ENCODE measurements at regions not wholly inside any gene's neighbourhood (a gene's known extent, or its start where the extent isn't known, plus 50 kb on each side); places are given as distances from the start of the nearest gene placed in this dataset.

DNA sequence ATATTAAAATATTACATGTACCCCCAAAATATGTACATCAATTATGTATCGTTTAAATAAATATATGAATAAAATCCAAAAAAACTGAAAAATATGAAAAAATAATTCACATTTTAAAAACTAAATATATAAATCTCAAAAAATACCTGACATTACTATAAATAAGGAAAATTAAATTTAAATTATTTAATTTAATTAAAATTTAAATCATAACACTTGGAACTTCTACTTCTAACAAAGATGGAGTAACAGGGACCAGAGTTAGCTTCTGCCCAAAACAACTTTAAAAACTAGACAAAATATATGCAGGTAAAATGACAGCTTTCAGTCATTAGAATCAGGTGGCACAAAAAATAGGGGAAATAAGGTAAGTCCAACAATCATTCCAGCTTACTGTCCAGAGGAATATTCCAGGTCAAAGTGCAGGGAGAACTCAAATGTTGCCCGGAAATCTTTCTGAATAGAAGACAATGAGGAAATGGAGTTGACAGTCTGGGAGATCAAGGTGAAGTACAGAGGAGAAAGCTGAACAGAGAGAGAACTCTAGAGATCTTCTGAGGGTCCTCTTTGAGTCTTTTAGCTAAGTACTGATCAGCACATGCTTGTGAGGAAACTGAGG, 207.7 kb upstream of the ATP11B start:
- DNase-seq (ENCODE audit: low read depth) = no peak

GRCh38 chr3:182592747-182593146, 200.6 kb upstream of the ATP11B start:
- DNase-seq (ENCODE audit: low read depth) = no peak

DNA sequence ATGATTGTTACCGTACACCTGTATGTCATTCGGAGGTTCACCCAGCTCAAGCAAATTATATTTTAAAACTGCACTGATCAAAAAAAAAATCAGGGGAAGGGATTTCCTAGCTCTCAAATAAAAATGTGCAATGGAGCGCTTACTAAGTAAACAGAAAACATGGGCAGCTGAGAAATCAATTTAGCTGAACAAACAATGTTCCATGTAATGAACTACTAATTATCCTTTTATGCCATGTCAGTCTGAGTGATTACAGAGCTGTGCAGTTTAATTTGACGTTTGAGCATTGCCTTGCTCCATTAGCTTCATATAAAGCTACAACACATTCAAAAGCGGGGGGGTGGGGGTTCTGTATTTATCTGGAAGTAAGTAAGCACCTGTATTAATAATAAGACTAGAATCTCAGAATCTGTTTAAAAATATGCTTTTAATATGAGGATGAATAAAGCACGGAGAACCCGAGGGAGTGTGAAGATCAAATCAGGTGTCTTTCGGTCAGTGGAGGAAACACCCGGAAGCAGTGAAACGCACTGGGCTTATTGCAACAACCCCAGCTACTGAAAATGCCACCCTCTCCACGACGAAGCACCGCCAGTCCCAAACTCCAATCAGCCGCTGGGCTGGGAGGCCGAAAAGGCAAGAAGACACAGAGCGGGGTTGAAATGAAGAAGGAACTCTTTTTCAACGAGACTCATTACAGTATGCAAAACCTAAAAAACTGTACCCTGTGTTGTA, 196.5 kb upstream of the ATP11B start:
- no peak for DNase-seq (ENCODE audit: low read depth)

DNA sequence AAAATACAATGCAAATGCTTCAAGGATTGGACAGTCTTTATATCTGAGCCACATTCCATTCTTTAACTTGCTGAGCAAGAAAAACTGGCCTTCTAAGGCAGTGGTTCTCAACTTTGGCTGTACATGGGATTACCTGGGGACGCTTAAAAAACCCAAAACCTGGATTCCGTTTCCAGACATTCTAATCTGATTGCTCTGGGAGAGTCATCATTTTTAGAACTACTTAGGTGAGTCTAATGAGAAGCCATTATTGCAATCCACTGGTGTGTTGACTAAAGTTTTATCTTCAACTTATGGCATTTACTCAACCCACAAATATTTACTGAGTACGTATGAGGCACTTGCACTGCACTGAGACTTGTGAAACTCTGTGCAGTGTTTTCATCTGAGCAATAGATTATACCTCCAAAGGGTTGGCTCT, 195.7 kb upstream of the ATP11B start:
- no peak for DNase-seq (ENCODE audit: low read depth)

GRCh38 chr3:182601597-182601996, 191.7 kb upstream of the ATP11B start:
- DNase-seq (ENCODE audit: low read depth) = no peak

DNA sequence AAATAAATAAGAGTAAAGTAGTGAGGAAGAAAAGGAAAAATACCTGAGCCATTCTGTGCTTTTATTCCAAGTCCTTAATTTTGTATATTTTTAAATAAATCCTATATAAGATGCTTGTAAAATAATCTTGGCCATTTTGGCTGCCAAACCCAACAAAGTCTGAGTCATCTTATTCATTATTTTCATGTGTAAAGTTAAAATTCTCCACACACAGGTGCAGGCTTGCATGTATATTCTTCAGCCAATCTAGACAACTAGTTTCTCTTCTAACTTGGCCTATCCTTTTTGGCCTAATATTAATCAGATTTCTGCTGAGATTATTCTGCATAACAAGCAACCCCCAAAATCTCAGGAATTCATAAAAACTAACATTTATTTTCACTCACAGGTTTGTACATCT, 189.8 kb upstream of the ATP11B start:
- no peak for DNase-seq (ENCODE audit: low read depth)

- no peak for DNase-seq (ENCODE audit: low read depth)
Measured at GRCh38 chr3:182605882-182606611, 187.3 kb upstream of the ATP11B start.

DNA sequence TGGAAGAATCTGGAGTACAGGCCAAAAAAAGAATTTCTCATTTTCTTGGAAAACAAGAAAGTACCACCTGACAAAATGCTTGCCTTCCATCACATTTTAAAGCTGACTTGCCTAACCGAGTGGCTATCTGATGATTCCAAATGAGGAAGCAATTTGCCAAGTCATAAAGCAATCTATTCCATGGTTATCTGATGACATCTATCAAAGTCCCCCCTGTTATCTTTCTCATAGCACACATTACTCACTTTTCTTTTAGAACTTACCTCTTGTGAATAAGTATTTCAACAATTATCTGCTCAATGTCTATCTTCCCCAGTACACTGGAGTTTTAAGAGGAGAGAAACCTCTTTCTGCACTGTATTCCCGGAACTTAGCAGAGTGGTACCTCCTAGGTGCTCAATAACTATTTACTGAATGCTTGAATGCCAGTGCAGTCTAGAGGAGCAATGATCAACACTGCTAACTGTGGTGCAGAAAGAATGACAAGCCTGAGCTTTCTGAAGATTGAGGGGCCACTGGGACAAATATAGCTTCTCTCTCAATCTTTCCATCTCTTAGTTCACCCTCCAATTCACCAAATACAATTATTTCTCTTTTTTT, 186.3 kb upstream of the ATP11B start:
- no peak for DNase-seq (ENCODE audit: low read depth)

DNA sequence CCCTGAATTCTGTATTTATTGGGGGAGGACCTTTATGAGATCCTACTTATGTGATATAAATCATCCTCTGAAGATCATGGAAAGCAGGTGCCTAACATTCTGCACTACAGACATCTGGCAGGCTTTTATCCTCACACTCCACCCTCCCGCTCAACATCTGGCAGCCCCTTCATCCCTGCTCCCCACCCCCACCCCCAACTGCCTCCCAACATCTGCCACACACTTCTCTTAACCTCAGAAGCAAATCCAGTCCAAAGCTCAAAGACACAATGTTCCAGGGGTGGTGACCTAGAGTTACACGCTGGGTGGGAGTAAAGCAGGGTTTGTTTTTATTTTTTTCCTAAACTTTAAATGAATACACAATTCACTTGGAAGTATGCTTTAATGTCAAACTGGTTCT, 184.5 kb upstream of the ATP11B start:
- DNase-seq (ENCODE audit: low read depth) = no peak

DNA sequence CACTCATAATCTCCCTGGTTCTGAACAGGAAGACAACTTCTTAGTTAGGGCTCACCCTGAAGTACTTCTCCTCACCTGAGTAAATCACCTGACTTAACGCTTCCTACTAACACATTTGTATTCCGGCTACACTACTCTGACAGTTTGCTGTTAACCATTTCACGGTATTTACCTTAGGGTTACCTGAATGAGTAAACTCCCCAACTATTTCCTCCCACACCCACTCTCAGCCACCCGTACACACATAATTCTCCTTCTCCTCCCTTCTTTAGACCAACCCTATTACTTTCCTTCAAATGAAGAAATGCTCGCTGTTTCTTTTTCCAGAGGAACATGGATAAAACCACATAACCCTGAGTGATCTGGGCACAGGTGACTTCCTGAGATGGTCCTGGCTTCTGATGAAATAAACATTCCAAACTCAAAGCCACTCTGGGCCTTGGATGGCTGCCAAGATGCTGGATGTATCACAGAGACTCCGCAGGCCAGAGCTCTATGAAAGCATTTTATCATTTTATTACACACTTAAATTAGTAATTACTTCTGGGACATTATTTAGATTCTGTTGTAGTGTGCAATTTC, 183.6 kb upstream of the ATP11B start:
- no peak for DNase-seq (ENCODE audit: low read depth)

- DNase-seq (ENCODE audit: low read depth) = no peak
Measured at GRCh38 chr3:182612332-182612731, 181.0 kb upstream of the ATP11B start.

GRCh38 chr3:182617500-182617899, 175.8 kb upstream of the ATP11B start:
- DNase-seq (ENCODE audit: low read depth) = no peak

DNA sequence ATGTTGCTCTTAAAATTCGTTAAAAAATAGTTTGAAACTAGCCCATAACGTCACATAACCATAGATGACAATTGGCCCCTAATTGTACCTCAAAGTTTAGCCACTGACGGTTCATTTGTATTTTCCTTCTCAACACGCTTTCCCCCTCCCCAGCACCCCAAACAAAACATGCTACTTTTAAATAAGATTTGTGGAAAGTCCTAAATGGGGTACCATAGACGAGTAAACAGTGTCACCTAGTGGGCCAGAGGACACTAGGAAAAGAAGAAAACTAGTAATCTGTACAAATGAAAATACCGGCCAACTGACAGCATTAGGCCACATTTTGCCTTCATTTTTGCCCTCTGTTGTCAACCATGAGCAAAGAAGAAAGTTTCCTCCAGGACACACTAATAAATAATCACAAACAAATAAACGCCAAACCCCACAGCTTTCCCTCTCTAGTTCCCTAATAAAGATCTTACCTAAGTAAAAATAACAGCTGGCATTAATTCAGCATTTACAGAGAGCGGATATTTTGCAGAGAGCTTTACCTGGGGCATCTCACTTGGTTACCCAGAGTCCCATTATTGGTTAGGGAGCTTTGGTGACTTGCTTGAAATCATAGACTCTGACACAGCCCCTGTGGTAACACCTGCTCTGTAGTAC, 175.1 kb upstream of the ATP11B start:
- DNase-seq (ENCODE audit: low read depth) = no peak

DNA sequence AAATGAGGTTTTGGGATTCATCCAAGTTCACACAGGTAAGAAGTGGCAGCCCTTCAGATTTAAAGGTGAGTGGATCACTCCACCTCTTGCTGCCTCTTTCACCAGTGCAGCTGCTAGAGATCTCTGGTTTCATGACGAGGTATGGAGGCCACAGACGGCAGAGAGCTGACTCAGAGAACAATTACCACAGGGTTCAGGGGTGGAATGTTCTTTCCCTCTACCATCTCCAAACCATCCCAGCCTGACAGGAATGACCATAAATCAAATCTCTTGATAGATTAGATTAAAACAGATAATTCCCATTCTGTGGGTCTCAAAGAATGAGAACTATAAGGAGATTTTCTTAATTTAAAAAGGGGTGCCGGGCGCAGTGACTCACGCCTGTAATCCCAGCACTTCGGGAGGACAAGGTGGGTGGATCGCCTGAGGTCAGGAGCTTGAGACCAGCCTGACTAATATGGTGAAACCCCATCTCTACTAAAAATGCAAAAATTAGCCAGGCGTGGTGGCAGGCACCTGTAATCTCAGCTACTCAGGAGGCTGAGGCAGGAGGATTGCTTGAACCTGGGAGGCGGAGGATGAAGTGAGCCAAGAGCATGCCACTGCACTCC, 174.2 kb upstream of the ATP11B start:
- no peak for DNase-seq (ENCODE audit: low read depth)

DNA sequence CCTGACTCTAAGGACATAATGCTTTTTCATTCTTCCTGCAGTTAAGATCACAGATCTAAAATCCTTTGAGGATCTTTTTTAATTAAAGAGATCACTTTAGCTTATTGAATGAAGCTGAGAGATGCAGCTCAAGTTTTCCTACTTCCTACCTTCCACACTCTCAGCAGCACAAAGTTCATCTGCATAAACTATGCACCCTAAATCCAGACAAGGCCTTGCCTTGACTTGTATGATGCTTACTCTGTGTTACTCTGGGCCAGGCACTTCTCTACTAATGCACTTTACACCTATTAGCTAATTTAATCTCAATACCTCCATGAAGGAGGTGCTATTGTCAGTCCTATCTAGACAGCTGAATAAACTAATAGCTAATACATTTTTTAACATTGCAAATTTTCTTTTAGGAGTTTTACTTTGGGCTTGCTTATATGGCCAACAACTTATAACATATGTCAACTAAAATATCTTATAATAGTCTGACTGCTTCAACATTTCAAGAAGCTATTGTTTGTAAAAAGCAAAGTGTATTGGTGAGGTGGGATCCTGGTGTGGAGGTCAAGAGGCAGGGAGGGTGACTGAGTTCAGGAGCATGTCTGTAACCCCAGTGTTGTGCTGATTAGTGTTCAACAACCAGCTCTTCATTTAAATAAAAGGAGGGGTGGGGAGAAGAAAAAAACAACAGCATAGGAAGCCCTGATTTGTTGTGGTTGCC, 172.4 kb upstream of the ATP11B start:
- DNase-seq (ENCODE audit: low read depth) = no peak

- no peak for DNase-seq (ENCODE audit: low read depth)
Measured at GRCh38 chr3:182621435-182622240, 171.7 kb upstream of the ATP11B start.

GRCh38 chr3:182622241-182622545, 171.1 kb upstream of the ATP11B start:
- no peak for DNase-seq (ENCODE audit: low read depth)

DNA sequence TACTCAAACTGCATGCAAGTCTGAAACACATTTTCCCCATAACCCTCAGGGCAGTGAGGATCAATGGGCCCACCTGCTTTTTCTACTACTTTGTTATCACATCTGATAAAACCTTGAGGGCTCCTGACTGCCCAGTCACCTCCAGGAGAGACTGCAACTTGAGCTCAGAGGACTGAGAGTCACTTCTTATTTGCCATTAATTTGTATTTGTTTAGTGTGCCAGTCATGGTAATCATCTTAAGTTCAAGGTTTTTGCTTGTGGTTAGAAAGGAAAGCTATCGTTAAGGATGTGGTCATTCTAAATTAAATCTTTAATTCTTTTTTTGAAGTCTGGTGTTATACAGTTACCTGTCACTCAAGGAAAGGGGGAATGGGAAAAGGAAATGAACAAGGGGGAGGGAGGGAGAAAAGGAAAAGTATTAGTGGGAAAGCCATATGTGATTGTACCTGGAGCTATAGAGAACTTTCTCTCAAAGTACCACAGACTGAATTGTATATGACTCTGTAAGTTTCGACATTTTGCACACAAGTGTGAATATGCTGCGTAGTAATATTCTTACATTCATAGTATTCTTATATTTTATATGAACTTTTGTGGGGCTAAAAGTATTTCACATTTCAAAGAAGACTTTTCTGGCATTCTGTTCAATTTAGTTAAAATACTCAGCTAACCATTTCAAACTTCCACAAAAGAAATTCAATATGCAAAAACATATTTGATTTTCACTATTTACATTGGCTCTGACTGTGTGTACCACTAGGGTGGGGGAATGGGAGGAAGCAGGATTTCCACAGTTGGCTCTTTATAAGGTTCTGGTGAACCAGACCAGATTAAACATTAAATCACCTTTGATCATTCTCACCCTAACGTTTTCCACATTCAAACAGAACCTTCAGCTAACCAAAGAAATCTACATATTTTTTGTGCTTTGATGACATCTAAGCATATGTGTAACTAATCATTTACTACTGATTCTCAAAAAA, 166.5 kb upstream of the ATP11B start:
- no peak for DNase-seq (ENCODE audit: low read depth)

DNA sequence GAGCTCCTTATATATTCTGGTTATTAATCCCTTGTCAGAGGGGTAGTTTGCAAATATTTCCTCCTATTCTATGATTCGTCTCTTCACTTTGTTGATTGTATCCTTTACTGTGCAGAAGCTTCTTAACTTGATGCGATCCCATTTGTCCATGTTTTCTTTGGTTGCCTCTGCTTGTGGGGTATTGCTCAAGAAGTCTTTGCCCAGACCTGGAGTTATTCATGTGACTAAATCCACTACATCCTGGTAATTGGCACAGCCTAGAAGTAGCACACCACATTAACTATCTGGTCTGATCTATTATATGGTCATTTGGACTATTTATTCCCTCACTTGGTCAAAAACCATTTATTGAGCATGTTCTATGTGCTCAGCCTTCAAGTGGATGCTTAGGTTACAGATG, 164.8 kb upstream of the ATP11B start:
- no peak for DNase-seq (ENCODE audit: low read depth)
